ENCODE measurements at regions not wholly inside any gene's neighbourhood (a gene's known extent, or its start where the extent isn't known, plus 50 kb on each side); places are given as distances from the start of the nearest gene placed in this dataset.

GRCh38 chr7:17021205-17021604 lies 139.4 kb upstream of the AGR3 start (continued):
- TF ChIP-seq SNAPC4 (CRISPR knock-in tag; IDR thresholded peaks at IDR 0.05) (no peak), ZNF766 (CRISPR knock-in tag; IDR thresholded peaks at IDR 0.05; ENCODE audit: borderline replicate concordance) (0 out of 2 replicates have a peak, but pooled peaks have one; percentile 50), AFF4 (CRISPR knock-in tag; IDR thresholded peaks at IDR 0.05) (no peak), FOXP1 (IDR thresholded peaks at IDR 0.05) (no peak), FOXP1 (CRISPR knock-in tag; IDR thresholded peaks at IDR 0.05) (peak; percentile 89), ZFAT (CRISPR knock-in tag; conservative IDR thresholded peaks at IDR 0.05) (peak; percentile 94), IRF2 (CRISPR knock-in tag; IDR thresholded peaks at IDR 0.05) (peak; percentile 88), ZFY (CRISPR knock-in tag; IDR thresholded peaks at IDR 0.05) (no peak), GATAD1 (CRISPR knock-in tag; IDR thresholded peaks at IDR 0.05) (peak; percentile 65), MAFF (IDR thresholded peaks at IDR 0.05; ENCODE audit: low read depth, low read length) (no peak), NCOR1 (IDR thresholded peaks at IDR 0.05; ENCODE audit: borderline replicate concordance, low read length) (peak; percentile 96), NFE2 (CRISPR knock-in tag; IDR thresholded peaks at IDR 0.05) (no peak), ZFP41 (CRISPR knock-in tag; IDR thresholded peaks at IDR 0.05; ENCODE audit: borderline replicate concordance) (no peak), ZNF138 (CRISPR knock-in tag; IDR thresholded peaks at IDR 0.05; ENCODE audit: low read depth) (no peak), UBTF (CRISPR knock-in tag; IDR thresholded peaks at IDR 0.05) (no peak), ZNF567 (CRISPR knock-in tag; IDR thresholded peaks at IDR 0.05; ENCODE audit: borderline replicate concordance) (no peak), CREB3 (CRISPR knock-in tag; IDR thresholded peaks at IDR 0.05) (no peak), SMAD1 (CRISPR knock-in tag; IDR thresholded peaks at IDR 0.05; ENCODE audit: borderline replicate concordance, low read depth) (no peak)

Measured in HepG2 (cell line).